ENCODE measurements at regions not wholly inside any gene's neighbourhood (a gene's known extent, or its start where the extent isn't known, plus 50 kb on each side); places are given as distances from the start of the nearest gene placed in this dataset.

DNA sequence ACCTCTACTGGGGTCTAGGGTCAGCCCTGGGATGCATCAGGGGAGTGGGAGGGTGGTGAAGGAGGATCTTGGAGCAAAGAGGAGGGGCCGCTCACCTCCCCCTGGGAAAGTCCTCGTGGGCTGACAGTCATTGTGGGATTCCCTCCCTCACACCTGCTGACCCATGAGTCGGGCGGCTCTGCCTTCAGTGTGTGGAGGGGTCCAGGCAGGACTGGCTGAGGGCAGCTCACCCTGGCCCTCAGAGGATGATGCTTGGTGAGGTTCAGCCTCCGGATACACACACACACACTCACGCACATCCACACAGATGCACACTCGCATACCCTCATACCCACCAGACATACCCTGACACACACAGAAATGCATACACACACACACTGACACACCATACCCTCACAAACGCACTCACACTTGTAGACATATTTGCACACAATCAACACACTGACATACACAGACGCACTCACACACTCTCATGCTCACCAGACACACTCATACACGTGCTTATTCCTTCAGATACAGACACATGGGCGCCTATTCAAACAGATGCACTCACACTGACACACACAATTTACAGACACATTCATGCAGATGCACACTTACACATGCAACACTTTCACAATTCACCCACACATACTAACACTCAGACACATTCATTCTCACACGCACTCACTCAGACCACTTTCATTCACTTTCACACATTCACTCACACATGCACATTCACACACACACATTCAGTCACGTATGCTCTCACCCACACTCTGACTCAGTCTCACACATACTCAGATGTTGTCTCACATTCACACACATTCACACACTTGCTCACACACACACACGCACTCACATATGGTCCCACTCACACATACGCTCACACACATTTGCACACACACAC is 105.1 kb upstream of the RPL38 start (continued):
- TF ChIP-seq GTF2F1 (IDR thresholded peaks at IDR 0.05; ENCODE audit: borderline replicate concordance, low read depth, low read length): no peak
- no peak for TF ChIP-seq TCF12 (IDR thresholded peaks at IDR 0.05; ENCODE audit: low read depth, low read length)
- no peak for TF ChIP-seq CHD2 (IDR thresholded peaks at IDR 0.05; ENCODE audit: low read length)
- TF ChIP-seq CEBPB (IDR thresholded peaks at IDR 0.05; ENCODE audit: low read depth, low read length): no peak
- TF ChIP-seq FOSL1 (IDR thresholded peaks at IDR 0.05; ENCODE audit: insufficient read depth, low read depth, low read length): no peak
- no peak for TF ChIP-seq POU5F1 (IDR thresholded peaks at IDR 0.05; ENCODE audit: low read depth, low read length)
